C4-2B (cell line): ENCODE measurements at regions not wholly inside any gene's neighbourhood (a gene's known extent, or its start where the extent isn't known, plus 50 kb on each side); places are given as distances from the start of the nearest gene placed in this dataset.

Experiments
- H3K27ac ChIP-seq: fragments of 450-650 bp; 2 replicates; pipeline ENCODE4 v1.5.1; 2017
- CTCF ChIP-seq: fragments of 450-650 bp; conservative IDR thresholded peaks from 2 replicates; pipeline ENCODE4 v1.5.1; 2017; ENCODE audit warnings: mild to moderate bottlenecking
- ZFX ChIP-seq: fragments of 450-650 bp; IDR thresholded peaks from 2 replicates; pipeline ENCODE4 v1.6.1; 2017

GRCh38 chr7:118028226-118028625, 155.0 kb upstream of the CTTNBP2 start:
- TF ChIP-seq CTCF = no peak
- TF ChIP-seq ZFX = no peak
- no peak overlapping the region for H3K27ac ChIP-seq

GRCh38 chr7:118029826-118030422, 154.0 kb upstream of the LSM8 start:
- TF ChIP-seq CTCF (no peak), ZFX (no peak)
- no peak overlapping the region for H3K27ac ChIP-seq

GRCh38 chr7:118033273-118033672, 150.7 kb upstream of the LSM8 start:
- no peak overlapping the region for H3K27ac ChIP-seq
- TF ChIP-seq ZFX = no peak
- no peak for TF ChIP-seq CTCF

- H3K27ac ChIP-seq = no peak overlapping the region
- TF ChIP-seq CTCF (no peak), ZFX (no peak)
Measured at GRCh38 chr7:118039963-118040489, 143.9 kb upstream of the LSM8 start.

- no peak for TF ChIP-seq ZFX
- no peak for TF ChIP-seq CTCF
- no peak overlapping the region for H3K27ac ChIP-seq
Measured at GRCh38 chr7:118040562-118040961, 143.4 kb upstream of the LSM8 start.

GRCh38 chr7:118041251-118041878, 142.6 kb upstream of the LSM8 start:
- TF ChIP-seq CTCF (no peak), ZFX (no peak)
- H3K27ac ChIP-seq = no peak overlapping the region

GRCh38 chr7:118045629-118046028, 138.3 kb upstream of the LSM8 start:
- TF ChIP-seq CTCF (no peak), ZFX (no peak)

More at GRCh38 chr7:118045629-118046028, 138.3 kb upstream of the LSM8 start:
- no peak overlapping the region for H3K27ac ChIP-seq
